ENCODE measurements at regions not wholly inside any gene's neighbourhood (a gene's known extent, or its start where the extent isn't known, plus 50 kb on each side); places are given as distances from the start of the nearest gene placed in this dataset.
"Not testable (repeated sequence)": the region's sequence is repeated elsewhere in the genome, so short reads cannot be mapped to it uniquely, and the experiment has no call there.

- TF ChIP-seq CREB1 (IDR thresholded peaks at IDR 0.05; ENCODE audit: low read depth); SUPT20H (IDR thresholded peaks at IDR 0.05; ENCODE audit: borderline replicate concordance, control insufficient read depth, low read depth, low read length); ATF7 (IDR thresholded peaks at IDR 0.05; ENCODE audit: low read depth); CBX3 (IDR thresholded peaks at IDR 0.05; ENCODE audit: borderline replicate concordance, low read depth): not testable (repeated sequence)
- TF ChIP-seq, protein P1, sequence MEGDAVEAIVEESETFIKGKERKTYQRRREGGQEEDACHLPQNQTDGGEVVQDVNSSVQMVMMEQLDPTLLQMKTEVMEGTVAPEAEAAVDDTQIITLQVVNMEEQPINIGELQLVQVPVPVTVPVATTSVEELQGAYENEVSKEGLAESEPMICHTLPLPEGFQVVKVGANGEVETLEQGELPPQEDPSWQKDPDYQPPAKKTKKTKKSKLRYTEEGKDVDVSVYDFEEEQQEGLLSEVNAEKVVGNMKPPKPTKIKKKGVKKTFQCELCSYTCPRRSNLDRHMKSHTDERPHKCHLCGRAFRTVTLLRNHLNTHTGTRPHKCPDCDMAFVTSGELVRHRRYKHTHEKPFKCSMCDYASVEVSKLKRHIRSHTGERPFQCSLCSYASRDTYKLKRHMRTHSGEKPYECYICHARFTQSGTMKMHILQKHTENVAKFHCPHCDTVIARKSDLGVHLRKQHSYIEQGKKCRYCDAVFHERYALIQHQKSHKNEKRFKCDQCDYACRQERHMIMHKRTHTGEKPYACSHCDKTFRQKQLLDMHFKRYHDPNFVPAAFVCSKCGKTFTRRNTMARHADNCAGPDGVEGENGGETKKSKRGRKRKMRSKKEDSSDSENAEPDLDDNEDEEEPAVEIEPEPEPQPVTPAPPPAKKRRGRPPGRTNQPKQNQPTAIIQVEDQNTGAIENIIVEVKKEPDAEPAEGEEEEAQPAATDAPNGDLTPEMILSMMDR (IDR thresholded peaks at IDR 0.05 in 2 of 3, conservative IDR thresholded peaks at IDR 0.05 in 1 of 3; ENCODE audit: control insufficient read depth in 2 of 3, extremely low read depth in 1 of 3, insufficient read depth in 1 of 3, low read depth in 3 of 3, low read length in 3 of 3): not testable (repeated sequence)
Measured at GRCh38 chr5:135164873-135165614, 131.0 kb upstream of the PITX1 start.
